Epithelial cell of esophagus (primary cell): ENCODE measurements at regions not wholly inside any gene's neighbourhood (a gene's known extent, or its start where the extent isn't known, plus 50 kb on each side); places are given as distances from the start of the nearest gene placed in this dataset.

Experiments
- DNase-seq: peaks from one replicate; pipeline ENCODE4 v3.0.0; 2010; ENCODE audit warnings: low read depth
- H3K4me3 ChIP-seq: 2 replicates; pipeline ENCODE4 v1.5.1; 2011; ENCODE audit warnings: mild to moderate bottlenecking, low read length, control low read depth
- CTCF ChIP-seq: IDR thresholded peaks from 2 replicates; pipeline ENCODE4 v1.5.1; 2011; ENCODE audit warnings: low read depth, mild to moderate bottlenecking, low read length, control low read depth, inconsistent platforms; ENCODE audit not compliant: insufficient read depth; ENCODE audit errors: missing control alignments

- peak; percentile 90 for DNase-seq
- no peak for TF ChIP-seq CTCF
- no peak overlapping the region for H3K4me3 ChIP-seq
Observed at GRCh38 chr10:121002586-121003205, 151.5 kb downstream of the WDR11 start.

- TF ChIP-seq CTCF = no peak
- no peak overlapping the region for H3K4me3 ChIP-seq
- DNase-seq = no peak
Observed at GRCh38 chr10:121005948-121006587, 154.9 kb downstream of the WDR11 start.

GRCh38 chr10:121007264-121007663, 156.1 kb downstream of the WDR11 start:
- TF ChIP-seq CTCF = no peak
- H3K4me3 ChIP-seq = no peak overlapping the region
- DNase-seq = peak; percentile 53

- H3K4me3 ChIP-seq = no peak overlapping the region
- TF ChIP-seq CTCF = no peak
- DNase-seq = no peak
Observed at GRCh38 chr10:121015916-121016315, 164.8 kb downstream of the WDR11 start.

- TF ChIP-seq CTCF = no peak
Observed at GRCh38 chr10:121024905-121025584, 173.9 kb downstream of the WDR11 start.

GRCh38 chr10:121025731-121026130, 174.6 kb downstream of the WDR11 start:
- H3K4me3 ChIP-seq = no peak overlapping the region
- no peak for DNase-seq
- TF ChIP-seq CTCF = no peak

More at GRCh38 chr10:121024905-121025584, 173.9 kb downstream of the WDR11 start:
- no peak for DNase-seq
- H3K4me3 ChIP-seq = no peak overlapping the region

- no peak for DNase-seq
- no peak for TF ChIP-seq CTCF
- H3K4me3 ChIP-seq = no peak overlapping the region
Observed at GRCh38 chr10:121027371-121027770, 176.2 kb downstream of the WDR11 start.
